HG02610 (cell line): ENCODE measurements at regions not wholly inside any gene's neighbourhood (a gene's known extent, or its start where the extent isn't known, plus 50 kb on each side); places are given as distances from the start of the nearest gene placed in this dataset.
A peak's percentile ranks its signal among the peaks of the same experiment; 100 is the strongest.

Experiments used
- ATAC-seq: cut with Tn5 transposase; IDR thresholded peaks from one replicate; pipeline ENCODE4 v1.9.1; 2021; ENCODE audit warnings: mild to moderate bottlenecking, moderate library complexity; ENCODE audit not compliant: unreplicated experiment

DNA sequence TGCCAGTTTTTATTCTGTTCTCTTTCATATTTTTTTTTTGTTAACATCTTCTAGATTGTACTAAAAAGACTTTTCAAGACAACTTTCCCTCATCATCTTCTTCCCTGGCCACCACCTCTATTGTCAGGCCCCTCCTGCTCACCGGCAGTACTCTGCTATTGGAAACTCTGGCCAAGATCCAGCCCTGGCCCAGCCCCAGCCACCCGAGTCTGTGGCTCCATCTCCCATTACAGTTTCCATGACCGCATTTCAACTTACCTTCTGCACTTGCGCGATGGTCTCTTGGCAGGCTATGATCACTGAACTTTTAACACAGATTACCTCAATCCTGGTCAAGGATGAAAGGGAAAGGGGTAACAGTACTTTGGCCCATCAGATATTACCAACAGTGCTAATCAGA is 137.7 kb upstream of the POM121L12 start:
- ATAC-seq = no peak

GRCh38 chr7:52897288-52897687 is 138.1 kb upstream of the POM121L12 start:
- ATAC-seq = no peak

DNA sequence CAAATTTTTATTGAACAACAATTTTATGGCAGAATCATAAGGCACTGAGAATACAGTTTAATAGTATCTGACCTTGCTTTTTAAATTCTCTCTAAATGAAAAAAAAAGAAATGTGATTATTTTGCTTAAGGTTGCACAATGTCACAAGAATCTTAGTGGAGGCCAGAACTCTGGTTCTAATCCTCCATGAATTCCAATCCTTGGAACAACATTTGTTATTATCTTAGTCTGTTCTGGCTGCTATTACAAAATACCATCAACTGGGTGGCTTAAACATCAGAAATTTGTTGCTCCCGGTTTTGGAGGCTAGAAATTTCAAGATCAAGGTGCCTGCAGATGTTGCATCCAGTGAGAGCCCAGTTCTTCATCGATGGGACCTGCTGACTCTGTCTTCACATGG is 158.2 kb upstream of the POM121L12 start:
- ATAC-seq = no peak

DNA sequence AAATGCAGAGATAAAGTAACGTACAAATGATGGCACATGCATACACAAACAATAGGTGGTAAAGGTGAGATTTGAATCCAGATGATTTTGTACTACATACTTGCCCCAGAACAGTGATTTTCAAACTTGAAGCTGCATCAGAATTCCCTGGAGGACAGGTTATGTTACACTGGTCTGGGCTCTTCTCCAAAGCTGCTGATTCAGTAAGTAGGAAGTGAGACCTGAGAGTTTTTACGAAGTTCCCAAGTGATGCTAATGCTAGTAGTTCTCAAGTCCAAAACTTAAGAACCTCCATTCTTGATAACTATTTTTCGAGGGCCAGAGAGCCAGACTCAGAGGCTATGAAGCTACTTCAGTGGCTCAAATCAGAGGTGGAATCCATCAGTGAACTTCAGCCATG is 159.0 kb upstream of the POM121L12 start:
- no peak for ATAC-seq

DNA sequence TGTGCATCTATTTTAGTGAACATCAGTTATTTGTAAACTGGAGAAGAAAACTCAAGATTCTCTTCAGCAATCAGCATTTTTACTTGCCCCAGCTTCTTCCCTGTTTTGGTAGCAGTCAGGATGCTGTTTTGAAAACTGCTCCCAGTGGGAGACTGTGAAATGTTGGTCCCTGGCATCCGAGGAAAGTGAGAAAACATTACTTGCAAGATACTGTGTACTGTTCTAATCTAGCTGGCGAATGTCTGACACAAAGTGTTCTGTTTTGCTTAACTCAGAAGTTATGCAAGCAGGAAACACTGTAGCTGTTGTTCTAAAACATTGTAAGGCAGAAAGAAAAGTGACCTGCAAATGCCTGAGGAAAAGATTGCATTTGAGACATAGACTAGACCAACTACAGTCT is 171.8 kb upstream of the POM121L12 start:
- no peak for ATAC-seq

DNA sequence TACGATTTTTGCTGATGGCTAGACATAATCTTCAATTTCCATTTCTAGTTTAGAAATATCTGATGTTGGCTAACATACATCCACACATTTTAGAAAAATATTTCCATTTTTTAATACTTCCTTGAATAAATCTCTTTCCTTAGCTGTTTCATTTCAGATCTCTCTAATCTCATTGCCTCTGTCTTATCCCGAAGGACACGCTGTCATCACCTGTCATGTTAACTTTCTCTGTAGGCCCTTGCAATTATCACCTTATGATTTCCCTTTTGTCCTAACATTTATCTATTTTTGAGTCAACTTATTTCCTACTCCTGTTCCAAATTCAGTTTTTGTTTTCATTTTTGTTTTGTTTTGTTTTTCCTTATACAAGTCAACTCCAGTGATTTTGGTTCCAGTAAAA is 173.1 kb upstream of the POM121L12 start:
- no peak for ATAC-seq

GRCh38 chr7:52857367-52857766 is 178.1 kb upstream of the POM121L12 start:
- no peak for ATAC-seq

- ATAC-seq = no peak
Observed at GRCh38 chr7:52854681-52855080, 180.8 kb upstream of the POM121L12 start.

- no peak for ATAC-seq
Observed at GRCh38 chr7:52851547-52851946, 183.9 kb upstream of the POM121L12 start.

GRCh38 chr7:52843436-52843835 is 192.0 kb upstream of the POM121L12 start:
- ATAC-seq = no peak

GRCh38 chr7:52842202-52842900 is 193.1 kb upstream of the POM121L12 start:
- no peak for ATAC-seq

DNA sequence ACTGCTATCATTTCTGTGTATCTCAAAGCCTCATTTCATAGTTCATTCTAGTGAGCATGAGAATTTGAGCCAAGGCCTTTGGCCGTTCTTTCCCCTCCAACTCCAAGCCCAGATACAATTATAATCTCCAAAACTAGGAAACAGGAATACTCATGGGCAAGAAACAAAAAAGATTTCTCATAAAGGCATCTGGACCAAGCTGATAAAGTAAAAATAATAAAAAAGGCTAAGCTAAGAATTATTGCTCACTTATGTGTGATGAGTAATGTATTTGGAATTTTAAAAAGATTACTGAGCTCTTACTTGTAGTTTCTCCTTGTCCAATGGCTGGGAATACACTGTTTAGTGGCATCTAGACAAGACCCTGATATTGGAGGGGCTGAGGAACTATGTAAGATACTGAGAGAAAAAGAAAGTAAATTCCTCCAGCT is 196.4 kb upstream of the POM121L12 start:
- ATAC-seq = no peak

GRCh38 chr7:52831321-52831720 is 204.1 kb upstream of the POM121L12 start:
- no peak for ATAC-seq

GRCh38 chr7:52830801-52831200 is 204.6 kb upstream of the POM121L12 start:
- ATAC-seq = no peak

DNA sequence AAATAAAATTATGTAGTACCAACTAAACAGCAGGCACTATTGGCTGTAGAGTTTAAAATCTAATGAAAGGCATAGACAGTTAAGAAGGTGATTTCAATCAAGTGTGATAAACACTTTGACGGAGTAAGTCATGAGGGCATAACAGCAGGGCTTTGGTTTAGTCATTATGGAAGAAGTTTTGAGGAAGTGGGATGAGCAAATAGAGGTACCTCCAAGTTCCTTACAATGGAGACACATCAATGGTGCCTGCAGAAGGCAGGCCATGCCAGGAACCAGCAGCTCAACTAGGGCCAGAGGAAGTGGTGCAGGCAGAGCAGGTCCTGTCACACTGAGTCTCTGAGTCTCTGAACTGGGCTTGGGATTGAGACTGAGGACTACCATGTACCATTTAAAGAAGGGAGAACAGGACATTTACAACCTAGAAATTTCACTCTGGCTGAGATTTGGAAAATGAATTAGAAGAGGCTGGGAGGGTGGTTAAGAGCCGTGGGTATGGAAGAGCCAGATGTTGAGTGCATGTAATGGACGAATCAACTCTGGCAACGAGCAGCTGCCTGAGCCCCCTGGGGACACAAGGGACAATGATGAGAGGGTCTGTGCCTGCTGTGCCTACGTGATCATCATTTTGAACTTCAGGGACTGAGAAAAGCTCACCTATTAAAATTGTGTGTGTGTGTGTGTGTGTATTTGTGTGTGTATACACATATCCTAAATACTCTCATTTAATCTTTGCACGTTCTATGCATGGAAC is 208.7 kb upstream of the POM121L12 start:
- ATAC-seq = peak; percentile 34

GRCh38 chr7:52825611-52826010 is 209.8 kb upstream of the POM121L12 start:
- ATAC-seq = no peak

GRCh38 chr7:52811537-52811936 is 223.9 kb upstream of the POM121L12 start:
- no peak for ATAC-seq

- ATAC-seq = no peak
Observed at GRCh38 chr7:52799817-52800216, 235.6 kb upstream of the POM121L12 start.

GRCh38 chr7:52797801-52798200 is 237.6 kb upstream of the POM121L12 start:
- no peak for ATAC-seq

DNA sequence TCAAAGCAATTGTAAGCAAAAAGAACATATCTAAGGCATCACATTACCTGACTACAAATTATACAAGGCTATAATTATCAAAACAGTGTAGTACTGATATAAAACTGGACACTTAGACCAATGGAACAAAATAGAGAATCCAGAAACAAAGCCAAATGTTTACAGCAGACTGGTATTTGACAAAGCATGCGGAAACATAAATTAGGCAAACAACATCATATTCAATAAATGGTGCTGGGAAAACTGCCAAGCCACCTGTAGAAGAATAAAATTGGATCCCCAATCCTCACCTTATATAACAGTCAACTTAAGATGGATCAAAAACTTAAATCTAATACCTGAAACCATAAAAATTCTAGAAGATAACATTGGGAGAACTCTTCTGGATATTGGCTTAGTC is 240.8 kb upstream of the POM121L12 start:
- no peak for ATAC-seq

DNA sequence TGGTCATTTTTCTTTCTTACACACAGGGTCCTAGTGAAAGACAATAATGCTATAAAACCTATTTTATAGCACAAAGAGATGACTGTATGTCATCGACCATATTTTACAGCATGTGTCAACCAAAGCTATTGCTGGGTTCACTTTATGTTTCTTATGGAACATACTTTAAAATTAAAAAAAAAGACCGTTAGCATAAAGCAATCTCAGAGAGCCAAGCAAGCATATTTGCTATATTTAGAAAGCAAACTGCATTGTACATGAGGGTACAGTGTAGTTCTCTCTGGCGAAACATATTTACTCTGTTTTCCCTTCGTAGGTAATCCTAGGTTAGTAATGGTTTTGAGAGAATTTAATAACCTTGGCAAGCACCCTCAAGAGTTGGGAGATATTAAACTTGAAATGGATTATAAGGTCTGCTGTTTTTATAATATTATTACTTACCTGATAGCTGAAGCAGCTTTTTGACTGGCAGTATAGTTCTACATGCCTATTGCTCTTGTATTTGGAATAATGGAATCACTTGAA is 244.2 kb upstream of the POM121L12 start:
- no peak for ATAC-seq

DNA sequence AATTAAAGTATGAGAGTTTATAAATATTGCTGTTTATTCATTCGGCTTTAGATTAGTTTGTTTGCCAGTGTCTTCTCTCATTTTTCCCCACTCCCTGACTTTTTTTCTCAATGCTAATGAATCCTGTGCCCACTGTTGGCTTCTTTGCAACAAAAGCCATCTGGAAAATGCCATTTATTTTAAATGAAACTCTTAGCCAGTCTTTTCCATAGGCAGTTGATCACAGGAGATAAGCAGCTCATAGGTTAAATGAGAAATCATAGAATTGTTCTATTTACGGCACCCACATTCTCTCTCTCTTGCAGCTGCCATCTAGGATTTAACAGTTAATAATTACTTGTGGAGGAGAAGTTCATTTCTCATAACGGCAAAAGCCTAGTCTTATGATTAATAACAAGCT is 249.3 kb upstream of the POM121L12 start:
- ATAC-seq = no peak
